NCI-H345 treated with DMSO at 0.1 percent for 48 hours (cell line): ENCODE measurements at regions not wholly inside any gene's neighbourhood (a gene's known extent, or its start where the extent isn't known, plus 50 kb on each side); places are given as distances from the start of the nearest gene placed in this dataset.

Experiments
- DNase-seq: peaks from one replicate; lab custom pipeline; 2025; ENCODE audit not compliant: unreplicated experiment; lab: John Stamatoyannopoulos, UW

GRCh38 chr9:113646946-113647914 lies 183.7 kb downstream of the RGS3 start:
- no peak for DNase-seq

DNA sequence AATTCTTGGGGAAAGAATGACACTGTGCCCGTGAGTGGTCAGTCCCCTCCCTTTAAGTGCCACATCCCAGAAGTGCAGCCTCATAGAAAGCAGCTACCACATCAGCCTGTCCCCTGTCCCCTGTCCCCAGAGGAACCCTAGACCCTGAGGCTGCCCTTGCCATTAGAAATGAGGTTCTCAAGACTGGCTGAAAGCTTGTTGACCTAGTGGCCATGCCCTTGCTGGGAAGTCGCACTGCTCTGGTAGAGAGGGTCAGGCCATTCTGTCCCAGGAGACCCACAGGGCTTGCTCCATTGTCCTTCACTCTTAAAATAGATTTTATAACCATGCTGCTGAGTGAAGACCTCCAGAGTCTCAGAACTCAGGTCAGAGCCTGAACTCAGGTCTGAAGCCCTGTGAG lies 184.5 kb downstream of the RGS3 start:
- DNase-seq, result no peak

DNA sequence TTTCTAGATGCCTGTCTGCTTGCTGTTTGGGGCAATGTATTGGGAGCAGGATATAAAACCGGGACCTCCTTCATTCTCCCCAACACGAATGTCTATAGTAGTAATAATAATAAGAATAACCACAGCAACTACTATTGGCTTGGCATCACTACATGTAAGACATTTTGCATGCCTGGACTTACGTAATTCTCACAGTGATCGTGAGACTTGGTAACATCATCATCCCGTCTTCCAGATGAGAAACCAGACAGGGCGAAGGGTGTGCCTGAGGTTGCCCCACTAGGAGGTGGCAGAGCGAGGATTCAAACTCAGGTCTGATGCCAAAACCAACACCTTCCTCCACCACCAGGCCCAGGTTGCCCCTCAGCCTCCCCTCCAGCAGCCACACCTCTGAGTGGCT lies 185.1 kb downstream of the RGS3 start:
- no peak for DNase-seq

- peak; percentile 64 for DNase-seq
Measured at GRCh38 chr9:113649054-113649453, 185.5 kb downstream of the RGS3 start.

DNA sequence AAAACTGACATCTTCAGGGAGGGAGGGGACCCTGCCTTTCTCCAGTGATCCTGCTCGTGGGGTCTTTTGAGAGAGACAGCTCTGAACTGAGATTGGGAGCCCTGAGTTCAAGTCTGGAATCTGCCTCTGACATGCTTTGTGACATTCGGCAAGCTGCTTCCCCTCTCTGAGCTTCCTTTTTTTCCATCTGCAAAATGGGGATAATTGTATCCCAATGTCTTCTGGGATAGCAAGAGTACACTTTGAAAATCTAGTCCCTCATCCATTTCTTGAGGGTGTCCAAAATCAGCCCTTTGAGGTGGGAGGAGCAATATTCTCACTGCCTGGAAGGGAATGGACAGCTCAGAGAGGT lies 186.3 kb downstream of the RGS3 start:
- DNase-seq, result no peak

- no peak for DNase-seq
Measured at GRCh38 chr9:113650207-113651131, 186.9 kb downstream of the RGS3 start.

DNA sequence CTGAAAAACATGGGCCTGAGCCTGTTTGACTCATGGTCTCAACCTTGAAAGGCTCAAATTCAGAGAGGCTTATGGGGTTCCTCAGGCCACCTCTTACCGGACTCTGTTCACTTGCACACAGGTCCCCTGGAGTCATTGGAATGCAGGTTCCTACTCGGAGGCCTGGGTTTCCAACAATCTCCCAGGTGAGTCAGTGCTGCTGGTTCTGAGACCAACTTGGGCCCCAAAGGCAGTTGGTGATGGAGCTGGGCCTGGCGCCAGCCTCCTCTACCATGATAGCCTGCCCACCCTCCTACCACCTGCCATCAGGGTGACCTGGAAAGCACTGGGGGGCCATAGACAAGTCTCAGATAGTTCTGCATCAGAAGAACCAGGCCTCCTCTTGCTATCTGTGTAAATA lies 188.4 kb downstream of the RGS3 start:
- DNase-seq, result no peak

DNA sequence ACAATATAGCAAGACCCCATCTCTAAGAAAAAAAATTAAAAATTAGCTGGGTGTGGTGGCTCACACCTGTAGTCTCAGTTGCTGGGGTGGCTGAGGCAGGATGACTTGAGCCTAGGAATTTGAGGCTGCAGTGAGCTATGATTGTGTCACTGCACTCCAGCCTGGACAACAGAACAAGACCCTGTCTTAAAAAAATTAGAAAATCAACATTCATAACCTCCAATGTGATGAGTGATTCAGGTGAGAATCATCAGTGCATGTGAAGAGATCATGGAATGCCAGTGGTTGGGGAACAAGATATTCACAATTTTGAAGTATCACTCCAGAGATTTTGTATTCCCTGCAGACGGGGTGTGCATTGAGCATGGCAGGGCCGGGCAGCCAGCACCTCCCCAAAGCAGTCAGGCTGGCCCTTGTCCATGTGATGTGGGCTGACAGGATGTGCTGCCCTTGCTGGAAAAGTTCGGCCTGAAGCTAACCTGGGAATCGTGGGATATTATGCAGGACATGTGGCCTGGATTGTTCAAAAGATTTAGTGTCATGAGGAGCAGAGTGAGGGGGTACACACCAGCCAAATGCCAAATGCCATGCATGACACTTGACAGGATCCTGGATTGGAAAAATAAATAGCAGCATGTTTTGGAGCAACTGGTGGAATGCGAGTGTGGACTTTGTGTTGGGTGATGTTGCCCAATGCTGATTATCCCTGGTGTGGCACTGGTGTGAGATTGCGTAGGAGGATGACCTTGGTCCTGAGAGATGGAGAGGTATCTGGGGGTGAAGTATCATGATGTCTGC lies 189.0 kb downstream of the RGS3 start:
- DNase-seq, result no peak

- no peak for DNase-seq
Measured at GRCh38 chr9:113653746-113654604, 190.4 kb downstream of the RGS3 start.

DNA sequence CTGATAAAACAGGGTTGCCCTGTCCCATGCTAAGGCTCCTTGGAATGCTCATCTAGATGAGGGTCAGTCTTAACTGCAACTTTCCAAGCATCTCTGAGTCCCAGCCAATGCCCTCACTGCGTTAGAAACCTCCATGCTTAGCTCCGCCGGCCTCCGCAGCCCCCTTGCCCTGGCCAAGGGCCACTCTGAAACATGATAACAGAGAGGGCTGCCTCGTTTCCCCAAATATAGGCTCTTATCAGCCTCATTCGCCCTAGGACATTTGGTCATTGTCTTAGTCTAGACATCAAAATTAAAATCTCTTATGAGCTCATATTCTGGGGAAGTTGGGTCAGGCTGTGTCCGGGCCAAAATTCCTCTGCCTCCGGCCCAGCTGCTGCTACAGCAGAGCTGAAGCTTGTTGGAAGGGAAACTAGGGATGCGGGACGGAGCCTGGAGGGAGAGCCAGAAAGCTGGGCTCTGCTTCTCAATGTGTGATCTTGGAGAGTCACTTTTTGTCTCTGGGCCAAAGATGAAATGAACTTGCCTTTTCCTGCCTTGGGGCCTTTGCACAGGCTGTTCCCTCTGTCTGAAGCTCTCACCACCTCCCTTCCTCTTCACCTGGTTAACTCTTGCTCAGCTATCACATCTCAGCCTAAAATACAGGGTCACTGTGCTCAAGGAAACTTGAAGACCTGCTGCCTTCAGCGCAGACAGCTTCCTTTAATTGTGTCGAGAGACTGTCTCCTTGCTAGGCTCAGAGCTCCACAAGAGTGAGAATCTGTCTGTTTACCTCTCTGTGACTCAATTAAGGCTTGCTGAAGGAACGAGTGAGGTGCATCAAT lies 191.3 kb downstream of the RGS3 start:
- DNase-seq, result no peak

GRCh38 chr9:113656771-113657670 lies 193.5 kb downstream of the RGS3 start:
- no peak for DNase-seq

DNA sequence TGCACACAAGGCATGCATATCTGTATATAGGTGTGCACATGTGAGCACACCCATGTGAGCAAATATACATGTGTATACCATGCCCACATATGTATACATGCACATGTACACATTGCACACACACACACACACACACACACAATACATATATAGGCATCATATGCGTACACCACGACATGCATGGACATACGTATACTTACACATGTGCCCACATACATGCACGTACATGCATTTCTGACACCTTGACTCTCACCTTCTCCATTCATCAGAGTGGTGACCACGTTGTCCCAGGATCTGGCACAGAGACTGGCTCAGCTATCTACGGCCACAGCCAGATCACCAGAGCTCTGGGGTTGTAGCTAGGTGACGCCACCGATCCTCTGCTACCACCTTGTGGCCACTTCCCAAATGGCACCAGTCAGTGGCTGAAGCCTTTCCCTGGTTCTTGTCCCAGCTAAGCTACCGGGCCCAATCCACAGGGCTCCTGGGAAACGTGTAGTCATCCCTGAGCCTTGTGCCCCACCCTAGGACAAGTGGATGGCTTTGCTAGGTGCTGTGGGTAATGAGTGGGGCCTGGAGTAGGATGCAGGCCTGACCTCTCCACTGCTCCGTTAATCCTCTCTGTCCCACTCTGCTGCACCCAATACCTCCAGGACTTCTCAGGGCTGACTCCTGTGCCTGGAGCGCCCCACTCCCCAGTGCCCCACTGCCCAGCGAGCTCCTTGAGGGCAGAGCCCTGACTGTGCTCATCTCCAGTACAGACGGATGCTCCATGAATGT lies 194.4 kb downstream of the RGS3 start:
- DNase-seq, result peak; percentile 28

DNA sequence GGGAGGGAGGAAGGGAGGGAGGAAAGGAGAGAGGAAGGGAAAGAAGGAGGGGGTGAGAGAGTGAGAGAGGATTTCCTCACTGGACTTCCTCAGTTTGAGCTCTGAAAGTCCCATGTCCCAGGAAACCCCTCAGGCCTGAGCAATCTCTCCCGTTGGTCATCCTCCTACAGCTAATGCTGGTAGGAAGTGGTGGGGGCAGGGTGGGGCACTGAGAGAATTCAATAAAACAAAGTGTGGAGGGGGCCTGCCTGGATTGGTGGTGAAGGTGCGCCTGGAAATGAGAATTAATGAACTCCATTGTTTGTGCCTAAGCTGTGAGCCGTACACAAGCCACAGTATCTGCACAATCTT lies 195.0 kb downstream of the RGS3 start:
- no peak for DNase-seq

DNA sequence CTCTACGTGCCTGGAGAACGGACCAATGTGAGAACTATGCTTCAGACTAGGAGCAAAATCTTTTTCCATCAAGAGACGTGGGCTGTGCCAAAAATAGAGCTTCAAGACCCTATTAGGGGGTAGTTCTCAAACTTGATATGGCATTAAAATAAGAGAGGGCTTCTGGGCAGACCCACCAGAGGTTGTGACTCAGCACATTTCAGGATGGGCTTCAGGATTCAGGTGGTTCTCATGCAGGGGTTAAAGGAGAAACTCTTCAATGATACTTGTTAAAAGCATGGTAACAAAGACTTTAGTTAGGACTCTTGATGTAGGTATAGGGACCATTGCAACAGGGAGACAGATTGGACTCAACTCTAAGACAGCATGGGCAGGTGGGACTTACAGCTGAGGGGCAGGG lies 195.5 kb downstream of the RGS3 start:
- DNase-seq, result no peak

- no peak for DNase-seq
Measured at GRCh38 chr9:113659740-113660139, 196.2 kb downstream of the RGS3 start.

- DNase-seq, result no peak
Measured at GRCh38 chr9:113660196-113660595, 196.7 kb downstream of the RGS3 start.

- no peak for DNase-seq
Measured at GRCh38 chr9:113661074-113661473, 197.5 kb downstream of the RGS3 start.
